Calu3 (cell line): ENCODE measurements at regions not wholly inside any gene's neighbourhood (a gene's known extent, or its start where the extent isn't known, plus 50 kb on each side); places are given as distances from the start of the nearest gene placed in this dataset.

Source experiments
- BruUV-seq: library from RNA; stranded (reverse); fragments of 400-500 nt; replicated peaks from 2 replicates; lab custom pipeline; 2021; lab: Mats Ljungman, UMichigan
- CTCF ChIA-PET: fragments of 300-600 bp; sonication (Branson Sonifier 250); formaldehyde crosslinking; loops from one replicate; lab custom pipeline; 2022; ENCODE audit warnings: antibody characterized with exemption; lab: Charles Lee
- DNase-seq: peaks from one replicate; pipeline ENCODE4 v3.0.0; 2022
- H3K27ac Mint-ChIP-seq: one replicate; pipeline ENCODE4 v1.8.0; 2022; ENCODE audit warnings: mixed read lengths; ENCODE audit not compliant: unreplicated experiment
- H3K27me3 Mint-ChIP-seq: one replicate; pipeline ENCODE4 v1.8.0; 2022; ENCODE audit warnings: mixed read lengths; ENCODE audit not compliant: unreplicated experiment
- H3K36me3 Mint-ChIP-seq: one replicate; pipeline ENCODE4 v1.8.0; 2022; ENCODE audit warnings: mild to moderate bottlenecking, moderate library complexity, mixed read lengths; ENCODE audit not compliant: insufficient read depth, unreplicated experiment
- H3K4me1 Mint-ChIP-seq: one replicate; pipeline ENCODE4 v1.8.0; 2022; ENCODE audit warnings: mild to moderate bottlenecking, low read depth, mixed read lengths; ENCODE audit not compliant: unreplicated experiment
- H3K4me3 Mint-ChIP-seq: one replicate; pipeline ENCODE4 v1.8.0; 2022; ENCODE audit warnings: mild to moderate bottlenecking, low read depth, moderate library complexity, mixed read lengths; ENCODE audit not compliant: unreplicated experiment
- H3K9me3 Mint-ChIP-seq: one replicate; pipeline ENCODE4 v1.8.0; 2022; ENCODE audit warnings: low read depth, mixed read lengths; ENCODE audit not compliant: unreplicated experiment
- intact Hi-C: fragments of 100-400 bp; cut with micrococcal nuclease; formaldehyde crosslinking; loops from one replicate; pipeline ENCODE4 v1.10.0; 2022; ENCODE audit not compliant: unreplicated experiment
- TF ChIP-seq, protein P1 (sequence below): fragments of 200-600 bp; IDR thresholded peaks from one replicate; pipeline ENCODE4 v1.8.0; 2022; ENCODE audit warnings: antibody characterized with exemption; ENCODE audit not compliant: unreplicated experiment

DNA sequence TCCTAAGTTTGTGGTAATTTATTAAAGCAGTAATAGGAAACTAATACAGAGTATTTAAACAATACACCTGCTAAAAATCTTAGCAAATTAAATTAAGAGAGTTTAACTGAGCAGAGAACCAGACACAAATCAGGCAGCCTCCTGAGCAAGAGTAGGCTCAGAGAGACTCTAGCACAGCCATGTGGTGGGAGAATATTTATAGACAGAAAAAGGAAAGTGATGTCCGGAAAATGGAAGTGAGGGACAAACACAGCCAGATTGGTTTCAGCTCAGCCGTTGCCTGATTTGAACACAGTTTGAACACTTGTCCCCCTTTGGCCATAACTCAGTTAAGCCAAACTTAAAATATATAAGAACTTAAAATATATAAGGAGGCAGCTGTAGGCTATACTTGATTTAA, 192.6 kb upstream of the PSMD7 start:
- Mint-ChIP-seq H3K4me1 (peaks cover 13% of the 10 kb centered on the region), H3K27me3 (peaks cover 51% of the 10 kb centered on the region), H3K36me3 (no peaks in the 10 kb centered on the region), H3K27ac (no peak overlapping the region), H3K9me3 (no peaks in the 10 kb centered on the region), H3K4me3 (no peak overlapping the region)
- no peak for DNase-seq
- TF ChIP-seq, protein P1, sequence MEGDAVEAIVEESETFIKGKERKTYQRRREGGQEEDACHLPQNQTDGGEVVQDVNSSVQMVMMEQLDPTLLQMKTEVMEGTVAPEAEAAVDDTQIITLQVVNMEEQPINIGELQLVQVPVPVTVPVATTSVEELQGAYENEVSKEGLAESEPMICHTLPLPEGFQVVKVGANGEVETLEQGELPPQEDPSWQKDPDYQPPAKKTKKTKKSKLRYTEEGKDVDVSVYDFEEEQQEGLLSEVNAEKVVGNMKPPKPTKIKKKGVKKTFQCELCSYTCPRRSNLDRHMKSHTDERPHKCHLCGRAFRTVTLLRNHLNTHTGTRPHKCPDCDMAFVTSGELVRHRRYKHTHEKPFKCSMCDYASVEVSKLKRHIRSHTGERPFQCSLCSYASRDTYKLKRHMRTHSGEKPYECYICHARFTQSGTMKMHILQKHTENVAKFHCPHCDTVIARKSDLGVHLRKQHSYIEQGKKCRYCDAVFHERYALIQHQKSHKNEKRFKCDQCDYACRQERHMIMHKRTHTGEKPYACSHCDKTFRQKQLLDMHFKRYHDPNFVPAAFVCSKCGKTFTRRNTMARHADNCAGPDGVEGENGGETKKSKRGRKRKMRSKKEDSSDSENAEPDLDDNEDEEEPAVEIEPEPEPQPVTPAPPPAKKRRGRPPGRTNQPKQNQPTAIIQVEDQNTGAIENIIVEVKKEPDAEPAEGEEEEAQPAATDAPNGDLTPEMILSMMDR = no peak
- CTCF ChIA-PET = no interaction called here
- intact Hi-C loops = no loop called here
- no TSS peak for BruUV-seq

DNA sequence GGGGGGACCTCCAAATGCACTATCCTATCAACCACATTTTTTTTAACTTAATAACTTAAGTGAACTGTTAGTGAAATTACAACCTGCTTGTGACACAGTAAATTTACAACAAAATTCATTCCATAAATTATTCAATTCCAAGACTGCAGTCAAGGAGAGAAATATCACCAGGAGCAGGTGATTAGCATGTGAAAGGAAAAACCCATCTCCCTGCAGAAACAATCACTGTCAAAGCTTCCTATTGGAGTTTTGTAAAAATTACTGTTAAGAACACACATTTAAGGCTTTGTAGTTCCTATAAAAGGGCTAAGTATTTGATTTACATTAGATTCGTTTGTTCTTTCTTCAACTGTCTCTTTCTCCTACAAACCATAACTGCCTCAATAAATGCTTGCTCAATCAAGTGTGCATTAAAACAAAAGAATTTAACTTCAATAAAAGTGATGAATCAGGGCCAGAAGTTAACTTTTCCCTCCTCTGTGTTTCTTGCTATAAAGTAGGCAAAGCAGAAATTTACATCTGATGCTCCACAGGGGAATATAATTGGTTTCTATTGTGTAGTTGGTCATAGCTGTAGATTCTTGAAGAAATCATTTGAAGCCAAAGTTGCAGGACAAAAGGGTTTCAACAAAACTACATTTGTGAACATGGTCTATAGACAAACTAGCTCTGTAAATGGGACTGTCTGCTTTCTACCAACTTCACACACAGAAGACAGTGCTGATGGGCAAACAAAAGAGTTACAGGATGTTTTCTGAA, 195.1 kb upstream of the PSMD7 start:
- DNase-seq = no peak
- no TSS peak for BruUV-seq
- H3K27ac Mint-ChIP-seq = no peak overlapping the region
- H3K27me3 Mint-ChIP-seq = peaks cover 53% of the 10 kb centered on the region
- CTCF ChIA-PET = no interaction called here
- TF ChIP-seq, protein P1 = no peak
- H3K4me3 Mint-ChIP-seq = no peak overlapping the region
- H3K36me3 Mint-ChIP-seq = no peaks in the 10 kb centered on the region
- intact Hi-C loops = no loop called here
- H3K9me3 Mint-ChIP-seq = no peaks in the 10 kb centered on the region
- H3K4me1 Mint-ChIP-seq = no peaks in the 10 kb centered on the region

DNA sequence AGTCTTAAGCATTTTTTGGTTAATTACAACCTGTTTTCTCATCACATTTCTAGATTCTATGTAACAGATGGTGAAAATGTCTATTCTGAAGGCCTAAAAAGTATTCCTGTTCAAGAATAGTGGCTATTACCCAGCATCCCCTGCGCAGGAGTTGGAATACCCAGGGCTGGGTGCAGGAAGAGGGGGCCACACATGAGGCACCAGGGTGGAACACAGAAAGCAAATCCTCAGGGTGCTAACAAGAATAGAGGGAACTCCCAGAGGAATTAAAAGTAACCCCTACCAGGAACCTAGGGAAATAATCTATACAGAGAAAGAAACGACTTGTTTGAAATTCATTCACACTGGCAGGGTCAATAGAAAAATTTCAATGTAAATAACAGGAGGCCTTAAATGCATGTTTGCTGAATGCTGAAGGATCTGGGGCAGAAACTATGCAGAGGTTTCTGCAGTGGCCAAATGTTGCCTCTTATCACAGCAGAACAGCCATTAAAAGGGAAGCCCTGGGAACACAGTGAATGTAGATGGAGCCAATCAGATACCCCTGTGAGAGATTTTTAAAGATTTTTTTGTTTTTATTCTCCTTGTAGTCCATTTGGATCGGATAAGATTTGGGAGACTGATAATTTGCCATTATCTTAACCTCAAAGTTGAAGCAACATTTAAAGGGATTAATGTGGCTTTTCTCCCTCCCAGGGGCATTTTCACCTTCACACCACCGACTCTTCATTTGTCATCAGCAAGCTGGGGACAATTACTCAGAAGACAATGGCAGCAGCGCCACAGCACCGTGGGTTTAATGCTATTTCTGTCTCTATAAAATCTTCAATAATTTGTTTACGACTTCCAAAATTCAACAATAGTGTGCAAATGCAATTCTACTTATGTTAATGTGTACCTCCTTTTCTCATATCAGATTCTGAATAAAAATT, 196.0 kb upstream of the PSMD7 start:
- Mint-ChIP-seq H3K36me3 (no peaks in the 10 kb centered on the region), H3K27ac (no peak overlapping the region), H3K4me3 (no peak overlapping the region), H3K9me3 (no peaks in the 10 kb centered on the region), H3K27me3 (peaks cover 53% of the 10 kb centered on the region), H3K4me1 (no peaks in the 10 kb centered on the region)
- intact Hi-C loops = no loop called here
- CTCF ChIA-PET = no interaction called here
- DNase-seq = no peak
- TF ChIP-seq, protein P1 = no peak
- BruUV-seq = no TSS peak

DNA sequence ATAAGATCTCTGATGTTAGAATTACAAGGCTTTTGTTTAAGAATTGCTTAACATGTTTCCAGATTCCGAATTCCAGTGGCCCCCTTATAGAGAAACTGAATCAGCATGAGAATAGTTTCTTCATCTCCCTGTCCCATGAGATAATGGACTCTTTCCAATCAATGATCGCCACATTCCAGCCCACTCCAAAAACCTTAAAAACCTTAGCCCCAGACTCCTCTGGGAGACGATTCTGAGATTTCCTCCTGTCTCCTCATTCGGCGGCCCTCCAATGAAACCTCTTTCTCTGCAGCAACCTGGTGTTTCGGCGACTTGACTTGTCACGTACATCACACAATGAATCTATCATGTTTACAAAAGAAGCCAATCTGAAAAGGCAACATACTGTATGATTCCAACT, 197.1 kb upstream of the PSMD7 start:
- no peaks in the 10 kb centered on the region for H3K9me3 Mint-ChIP-seq
- intact Hi-C loops = no loop called here
- no TSS peak for BruUV-seq
- H3K4me1 Mint-ChIP-seq = no peaks in the 10 kb centered on the region
- CTCF ChIA-PET = no interaction called here
- TF ChIP-seq, protein P1 = no peak
- no peak overlapping the region for H3K27ac Mint-ChIP-seq
- H3K36me3 Mint-ChIP-seq = no peaks in the 10 kb centered on the region
- DNase-seq = no peak
- no peak overlapping the region for H3K4me3 Mint-ChIP-seq
- peaks cover 53% of the 10 kb centered on the region for H3K27me3 Mint-ChIP-seq
